NCI-H510A treated with DMSO at 0.1 percent for 48 hours (cell line): ENCODE measurements at regions not wholly inside any gene's neighbourhood (a gene's known extent, or its start where the extent isn't known, plus 50 kb on each side); places are given as distances from the start of the nearest gene placed in this dataset.

Experiments
- DNase-seq: peaks from one replicate; lab custom pipeline; 2025; lab: John Stamatoyannopoulos, UW

DNA sequence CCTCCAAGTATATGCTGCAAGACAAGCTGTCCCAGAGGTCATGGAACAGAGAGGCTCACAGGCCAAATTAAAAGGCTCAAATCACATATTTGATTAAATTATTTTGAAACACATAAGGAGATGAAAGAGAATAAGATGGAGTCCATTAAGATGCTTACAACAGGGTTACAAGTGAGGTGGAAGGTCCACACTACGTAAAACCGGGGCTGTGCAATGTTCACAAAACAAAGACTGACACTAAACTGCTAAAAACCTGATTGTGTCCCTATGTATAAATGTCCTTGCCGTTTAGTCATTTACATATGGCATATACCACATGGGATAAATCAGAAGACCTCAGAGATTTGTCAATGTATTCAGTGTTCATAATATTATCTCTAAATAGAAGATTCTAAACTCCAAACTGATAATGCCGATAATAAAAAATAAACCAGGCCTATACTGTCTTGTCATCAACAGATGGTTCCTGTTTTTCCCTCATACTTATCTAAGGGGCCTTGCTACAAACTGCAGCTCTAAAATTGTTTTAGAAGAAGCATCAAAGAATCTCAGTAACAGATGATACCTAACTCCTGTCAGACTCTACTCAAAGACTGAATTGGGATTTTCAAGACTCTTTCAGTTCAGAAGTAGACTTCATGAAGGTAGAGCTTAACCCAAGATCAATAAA is 51.8 kb upstream of the RIPOR2 start:
- DNase-seq: no peak

DNA sequence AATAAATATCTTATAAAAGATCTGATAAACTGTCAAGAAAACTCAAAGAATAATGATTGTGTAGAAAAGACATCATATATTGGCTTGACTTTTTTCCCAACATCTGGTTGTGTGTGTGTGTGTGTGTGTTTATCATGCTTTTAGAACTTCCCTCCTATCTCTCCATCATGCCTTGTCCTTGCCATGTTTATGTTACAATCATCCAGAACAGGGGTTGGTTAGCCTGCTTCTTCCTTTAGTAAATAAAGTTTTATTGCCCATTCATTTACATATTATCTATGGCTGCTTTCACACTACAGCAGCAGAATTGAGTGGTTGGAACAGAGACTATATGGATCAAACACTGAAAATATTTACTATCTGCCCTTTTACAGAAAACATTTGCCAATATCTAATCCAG is 52.8 kb upstream of the RIPOR2 start:
- DNase-seq: peak; percentile 39

DNA sequence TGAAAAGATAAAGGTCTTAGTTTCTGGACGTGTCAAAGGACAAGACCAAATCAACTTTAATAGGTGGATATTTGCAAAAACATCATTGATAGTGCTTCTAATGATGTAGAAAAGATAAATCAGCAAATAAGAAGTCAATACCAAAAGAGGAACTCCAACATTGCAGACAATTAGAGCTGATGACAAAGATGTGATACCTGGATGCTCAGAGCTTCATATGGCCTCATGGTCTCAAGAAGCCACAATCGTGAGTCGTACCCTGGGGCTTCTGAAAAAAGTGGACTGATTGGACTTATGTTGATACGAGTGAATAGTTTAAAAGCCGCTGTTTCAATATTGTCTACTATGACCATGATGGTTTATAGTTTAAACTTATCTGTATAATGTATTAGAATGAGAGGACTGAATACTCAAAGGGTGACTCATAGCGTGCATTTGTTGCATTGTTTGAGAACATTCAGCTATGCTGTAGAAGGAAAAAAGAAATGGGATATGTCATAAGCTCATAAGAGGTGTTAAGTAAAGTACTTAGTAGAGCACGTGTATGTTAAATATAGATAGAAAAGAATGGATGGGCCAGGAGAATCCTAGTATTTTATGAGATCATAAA is 54.6 kb upstream of the RIPOR2 start:
- no peak for DNase-seq

DNA sequence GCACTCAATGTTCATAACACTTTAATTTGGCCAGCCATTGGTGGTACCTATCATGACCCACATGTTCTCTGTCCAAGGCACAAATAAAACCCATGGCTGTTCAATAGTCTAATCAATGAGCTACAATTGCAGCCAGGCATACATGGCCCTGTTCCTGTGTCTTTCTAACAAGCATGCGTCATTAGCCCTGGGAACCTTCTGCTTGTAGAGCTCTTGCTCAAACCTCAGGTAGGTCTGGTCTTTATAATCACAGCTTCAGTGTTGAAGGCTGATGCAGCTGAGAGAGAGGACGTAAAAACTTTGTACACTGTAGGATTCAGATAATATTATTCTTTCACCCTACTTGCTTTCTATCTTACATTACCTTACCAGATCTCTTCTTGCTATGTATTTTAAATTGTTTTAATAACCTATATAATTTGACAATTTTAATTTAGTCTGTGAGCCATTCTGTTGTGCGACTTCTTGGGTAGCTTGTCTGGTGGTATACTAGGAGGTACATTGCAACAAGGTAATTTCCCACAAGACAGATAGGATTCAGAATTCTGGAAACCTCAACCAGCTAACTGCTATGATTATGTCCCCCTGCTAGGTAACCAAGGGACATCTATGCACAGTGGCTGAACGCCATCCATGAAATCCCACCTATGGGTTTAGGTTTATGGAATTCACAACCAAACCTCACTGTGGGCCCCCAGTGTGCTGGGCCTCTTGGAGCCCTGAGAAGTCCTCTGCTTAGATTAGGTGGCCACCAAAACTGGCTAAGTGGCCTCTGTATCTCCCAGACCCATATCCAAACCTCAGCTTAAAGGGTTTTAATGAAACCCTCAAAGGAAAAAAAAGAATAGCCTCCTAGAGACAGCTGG is 55.4 kb upstream of the RIPOR2 start:
- DNase-seq: no peak

DNA sequence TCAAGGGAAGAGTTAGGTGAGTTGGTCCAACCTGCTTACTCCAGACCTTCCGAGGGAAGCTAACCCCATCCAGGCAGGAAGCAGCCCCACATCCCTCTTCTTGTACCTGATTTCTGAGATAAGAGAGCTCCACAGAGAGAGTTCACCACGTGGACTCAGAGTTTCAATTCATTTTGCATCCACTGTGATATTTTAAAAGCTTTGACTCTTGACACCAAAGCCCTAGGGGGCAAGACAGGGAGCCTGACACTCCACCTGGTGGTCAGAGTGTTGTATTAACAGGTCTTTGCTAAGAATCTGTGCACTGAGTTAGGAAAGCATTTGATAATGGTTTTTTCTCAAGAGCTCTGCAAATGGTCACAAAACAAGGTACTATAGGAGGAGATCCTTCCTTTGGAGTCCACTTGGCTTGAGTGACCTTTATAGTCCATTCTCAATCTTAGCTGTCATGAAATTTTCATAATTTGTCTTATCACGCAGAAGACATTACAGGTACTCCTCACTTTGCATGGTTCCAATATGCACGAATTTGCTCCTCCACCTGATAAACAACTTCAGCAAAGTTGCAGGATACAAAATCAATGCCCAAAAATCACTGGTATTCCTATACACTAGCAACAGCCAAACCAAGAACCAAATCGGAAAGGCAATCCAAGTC is 56.2 kb upstream of the RIPOR2 start:
- DNase-seq: peak; percentile 70

DNA sequence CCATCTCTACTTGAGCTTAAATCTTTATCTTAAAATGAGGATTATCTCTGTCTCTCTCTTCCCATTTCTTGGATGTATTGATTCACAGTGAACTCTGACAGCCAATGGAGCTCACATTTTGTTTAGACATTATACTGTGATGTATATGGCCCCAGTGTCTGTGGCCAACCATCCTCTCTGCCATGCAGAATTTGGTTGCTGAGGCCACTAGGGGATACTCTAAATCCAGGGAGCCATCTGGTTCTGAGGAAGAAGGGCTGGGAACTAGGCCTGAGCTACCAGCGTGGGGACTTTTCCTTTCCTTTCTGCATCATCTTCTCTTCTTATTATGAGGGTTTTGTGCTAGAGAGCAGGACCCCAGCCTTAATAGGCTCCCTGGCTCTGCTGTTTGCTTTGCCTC is 59.1 kb upstream of the RIPOR2 start:
- no peak for DNase-seq

DNA sequence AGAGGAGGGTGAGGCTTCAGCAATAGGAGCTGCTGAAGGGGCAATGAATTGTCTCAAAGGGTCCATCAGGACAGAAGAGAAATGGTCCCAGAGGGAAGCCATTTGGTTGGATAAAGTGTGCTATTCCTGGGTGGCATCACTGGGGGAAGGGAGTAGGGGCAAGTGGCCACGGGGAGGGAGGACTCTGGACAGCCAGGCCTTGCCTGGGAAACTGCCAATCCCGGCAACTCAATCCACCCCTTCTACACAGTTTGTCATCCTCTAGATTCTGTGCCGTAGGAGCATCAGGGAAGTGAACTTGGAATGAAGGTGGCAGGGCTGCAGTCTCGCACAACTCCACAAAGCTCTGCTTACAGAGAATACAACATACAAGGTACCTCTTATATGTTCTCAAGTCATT is 59.5 kb upstream of the RIPOR2 start:
- no peak for DNase-seq

DNA sequence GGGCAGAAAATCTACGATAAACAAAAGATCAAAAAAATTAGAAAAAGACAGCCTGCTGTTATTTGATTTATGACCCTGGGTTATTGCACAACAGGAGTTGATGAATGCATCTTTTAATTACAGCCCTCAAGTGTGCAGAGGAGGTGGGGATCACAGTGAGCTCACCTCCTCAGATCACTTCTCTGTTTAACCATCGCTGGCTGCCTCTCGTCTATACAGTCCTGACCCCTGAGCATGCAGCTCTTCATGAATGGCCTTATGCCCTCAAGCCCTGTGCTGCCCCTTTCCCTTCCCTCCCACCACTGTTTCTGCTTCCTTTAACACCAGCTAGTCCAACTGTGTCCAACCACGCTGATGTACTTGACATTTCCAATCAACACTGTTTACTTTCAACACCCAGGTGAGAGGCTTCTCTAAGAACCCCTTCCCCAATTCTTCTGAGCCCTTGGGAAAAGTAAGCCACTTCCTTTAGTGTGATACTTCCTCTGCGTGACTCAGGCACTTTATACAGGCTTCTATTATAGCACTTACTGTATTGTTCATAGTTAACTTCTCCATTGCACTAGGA is 60.6 kb upstream of the RIPOR2 start:
- DNase-seq: no peak

DNA sequence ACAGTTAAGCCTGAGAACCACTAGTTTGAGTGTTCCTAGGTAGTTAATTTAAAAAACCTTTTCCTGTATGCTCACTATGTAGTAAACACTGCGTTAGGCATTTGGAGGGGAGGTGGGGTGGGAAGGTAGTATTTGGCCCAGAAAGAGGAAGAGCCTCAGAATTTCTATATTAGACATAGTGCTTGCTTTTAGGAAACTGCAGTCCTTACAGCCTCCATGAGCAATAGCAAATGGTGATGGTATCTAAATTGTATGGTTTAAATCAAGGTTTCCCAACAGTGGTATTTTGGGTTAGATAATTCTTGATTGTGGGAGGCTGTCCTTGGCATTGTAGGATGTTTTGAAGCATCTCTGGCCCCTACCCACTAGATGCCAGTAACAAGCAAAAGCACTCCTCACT is 61.5 kb upstream of the RIPOR2 start:
- no peak for DNase-seq

DNA sequence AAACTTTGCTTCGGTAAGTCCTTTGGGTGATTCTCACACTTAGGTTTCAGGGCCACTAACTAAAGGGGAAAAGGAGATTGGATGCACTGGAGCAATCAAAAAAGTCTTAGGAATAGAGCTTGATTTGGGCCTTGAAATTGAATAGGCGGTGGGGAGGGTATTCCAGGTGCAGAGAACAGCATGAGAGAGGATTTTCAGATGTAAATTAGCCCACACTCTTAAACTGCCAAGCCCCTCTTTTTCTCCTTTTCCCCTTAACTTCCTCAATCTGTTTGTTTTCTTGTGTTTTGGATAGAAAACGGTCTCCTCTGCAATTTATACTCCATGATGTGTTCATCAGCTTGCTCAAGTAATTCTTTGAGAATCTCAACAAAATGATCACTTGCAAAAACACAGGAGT is 62.1 kb upstream of the RIPOR2 start:
- no peak for DNase-seq

DNA sequence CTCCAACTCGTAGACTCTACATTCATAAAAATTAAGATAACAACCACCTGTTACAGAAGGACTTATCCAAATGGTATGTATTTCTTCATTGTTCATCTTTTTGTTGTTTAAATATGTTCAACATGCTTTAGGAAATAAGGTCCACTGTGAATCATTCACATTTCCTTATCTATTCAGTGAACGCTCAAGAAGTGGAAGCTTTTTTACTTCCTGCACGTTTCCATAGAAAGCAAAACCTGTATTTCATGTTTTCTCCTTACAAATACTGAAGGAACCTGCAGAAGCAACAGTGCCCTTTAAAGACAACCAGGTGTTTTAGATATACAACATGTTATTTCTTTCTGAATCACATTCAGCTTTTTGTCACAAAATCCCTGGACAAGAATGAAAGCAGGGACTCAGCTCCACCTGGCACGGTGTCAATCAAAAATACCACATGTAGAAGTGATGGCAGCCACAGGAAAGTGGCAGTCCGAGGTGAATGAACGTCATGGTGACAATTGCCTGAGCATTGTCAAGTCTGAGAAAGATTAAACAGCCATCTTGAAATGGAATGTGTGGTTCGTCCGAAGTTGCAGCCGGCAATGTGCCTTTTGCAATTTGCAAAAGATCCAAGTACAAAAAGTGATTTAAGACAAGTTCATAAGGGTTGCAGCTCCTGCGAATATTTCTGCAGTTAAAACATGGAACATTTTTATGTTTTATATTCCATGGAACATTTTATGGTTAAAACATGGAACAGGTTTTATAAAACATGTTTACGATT is 66.7 kb upstream of the RIPOR2 start:
- no peak for DNase-seq

DNA sequence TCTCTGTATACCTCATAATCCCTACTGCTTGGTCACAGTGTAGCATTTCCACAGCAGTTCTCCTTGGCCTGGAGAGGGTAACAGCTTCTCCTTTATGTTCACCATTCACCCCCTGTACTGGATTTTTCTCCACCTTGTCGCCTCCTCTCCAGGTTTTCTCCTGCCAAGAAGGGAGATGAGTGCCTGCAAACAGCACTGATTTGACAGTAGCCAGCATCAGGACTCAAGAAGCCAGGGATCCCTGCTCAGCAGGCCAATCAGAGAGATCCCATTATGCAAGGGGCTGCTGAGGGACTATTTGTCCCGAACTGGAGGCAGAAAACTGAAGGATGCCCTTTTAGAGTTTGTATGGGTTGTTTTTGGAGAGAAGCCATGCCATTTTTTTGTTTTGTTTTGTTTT is 68.6 kb upstream of the RIPOR2 start:
- DNase-seq: no peak

DNA sequence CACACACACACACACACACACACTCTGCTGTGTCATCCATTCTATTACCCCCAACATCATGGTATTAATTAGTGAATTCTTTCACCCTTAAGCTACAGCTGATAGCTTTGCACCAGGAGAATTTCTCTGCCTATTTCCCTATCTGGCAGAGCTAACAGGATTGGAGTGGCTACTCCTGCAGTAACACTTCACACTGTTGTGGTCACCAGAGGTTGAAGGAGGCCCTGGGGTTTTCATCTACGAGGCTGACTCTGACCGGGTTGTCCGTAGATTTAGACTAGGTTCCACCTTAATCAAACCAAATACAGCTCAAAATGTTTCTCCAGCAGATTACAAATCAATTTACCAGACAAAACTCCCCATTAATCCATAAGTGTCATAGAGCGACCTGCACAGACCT is 69.2 kb upstream of the RIPOR2 start:
- DNase-seq: no peak

DNA sequence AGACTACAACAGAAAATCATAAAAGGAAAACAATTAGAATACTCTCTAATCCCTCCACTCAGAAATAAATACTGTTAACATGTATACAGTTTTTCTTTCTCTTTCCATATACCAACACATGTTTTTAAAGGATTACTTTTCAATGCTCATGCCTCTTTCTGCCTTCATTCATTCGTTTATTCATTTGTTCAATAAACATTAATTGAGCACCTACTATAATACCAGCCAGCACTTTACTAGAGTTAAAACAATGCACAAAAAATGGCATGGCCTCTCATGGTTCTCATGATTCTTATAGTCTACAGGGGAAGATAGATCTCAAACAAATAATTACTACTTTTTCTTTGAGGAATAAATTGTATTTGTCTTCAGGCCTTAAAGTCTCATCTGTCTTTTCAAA is 70.3 kb upstream of the RIPOR2 start:
- DNase-seq: no peak

DNA sequence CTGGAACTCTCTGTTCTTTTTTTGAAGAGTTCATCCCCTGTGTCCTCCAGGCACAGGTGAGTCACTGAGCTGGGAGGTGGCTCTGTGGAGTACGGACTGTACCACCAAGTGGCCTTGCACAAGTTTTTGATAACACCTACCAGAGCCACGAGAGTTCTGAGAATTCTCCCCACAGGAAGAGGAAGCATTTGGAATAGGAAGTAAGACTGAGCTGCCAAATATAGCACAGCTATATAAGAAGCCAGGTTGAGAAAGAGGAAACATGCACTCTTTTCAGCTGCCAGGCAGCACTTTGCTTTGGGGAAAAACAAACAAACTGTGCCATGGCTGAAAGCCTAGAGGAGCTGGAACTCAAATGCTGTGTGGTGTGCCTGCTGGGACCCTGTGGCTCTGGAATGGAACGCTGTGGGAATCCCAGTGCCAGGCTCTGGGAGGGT is 70.8 kb upstream of the RIPOR2 start:
- peak; percentile 47 for DNase-seq

DNA sequence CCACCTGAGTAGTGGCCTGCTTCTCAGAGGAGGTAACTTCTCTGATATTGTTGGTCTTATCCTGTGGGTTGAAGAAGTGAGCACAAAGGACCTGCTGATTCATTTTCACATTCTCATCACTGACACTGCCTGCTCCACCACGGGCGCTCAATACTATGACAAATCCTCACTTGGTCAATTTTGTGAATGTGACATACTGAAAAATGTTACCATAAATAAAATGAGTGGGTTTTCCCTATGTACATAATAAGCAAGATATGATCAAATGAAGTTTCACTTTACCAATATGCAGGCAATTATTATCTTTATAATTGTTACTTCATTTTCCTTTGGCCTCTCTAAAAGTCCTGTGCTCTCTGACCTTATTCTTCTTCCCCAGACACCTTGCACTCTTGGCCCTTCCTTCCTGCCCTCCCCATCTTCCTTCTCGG is 71.5 kb upstream of the RIPOR2 start:
- DNase-seq: no peak

DNA sequence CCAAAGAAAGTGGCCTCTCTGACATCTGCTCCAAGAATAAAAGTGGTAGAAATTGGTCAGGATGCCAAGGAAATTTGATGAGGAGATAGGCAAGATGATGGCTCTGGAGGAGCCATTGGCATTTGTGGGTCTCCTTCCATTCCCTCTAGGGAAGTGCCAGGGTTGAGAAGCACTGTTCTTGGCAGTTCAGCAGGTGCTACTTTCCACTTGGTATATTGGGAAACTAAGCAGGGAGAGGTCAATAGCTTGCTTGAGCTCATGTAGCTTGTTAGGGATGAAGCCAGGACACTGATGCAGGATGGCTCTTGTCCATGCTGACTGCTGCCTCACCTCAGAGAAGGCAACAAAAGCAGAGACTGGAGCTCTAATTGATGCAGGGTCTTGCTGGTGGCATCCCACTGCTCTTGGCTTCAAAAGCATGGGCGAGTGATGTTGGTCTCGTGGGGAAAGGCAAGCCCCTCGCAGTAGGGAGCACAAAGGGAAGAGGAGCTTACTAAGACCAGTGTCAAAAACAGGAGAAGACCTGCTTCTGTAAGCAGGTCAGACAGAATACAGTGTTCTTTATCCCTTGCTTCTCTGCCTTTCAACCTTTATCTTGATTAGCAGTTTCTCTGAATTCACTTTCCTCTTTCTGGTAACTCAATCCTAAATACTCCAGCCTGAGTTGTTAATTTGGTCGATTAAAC is 73.1 kb upstream of the RIPOR2 start:
- DNase-seq: no peak

DNA sequence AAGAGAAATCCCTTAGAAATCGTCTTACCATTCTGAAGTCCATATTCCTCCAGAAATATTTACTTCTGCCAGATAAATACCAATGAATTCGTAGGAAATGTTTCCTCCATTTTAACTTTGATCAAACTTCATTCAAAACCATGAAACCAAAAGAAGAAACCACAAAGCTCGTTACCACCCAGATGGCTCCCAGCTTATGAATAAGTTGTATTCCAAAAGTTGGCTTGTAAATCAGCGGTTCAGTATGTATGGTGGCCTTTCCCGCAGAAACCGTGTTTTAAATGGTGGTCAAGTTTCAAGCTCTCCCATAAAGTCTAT is 73.6 kb upstream of the RIPOR2 start:
- DNase-seq: no peak

DNA sequence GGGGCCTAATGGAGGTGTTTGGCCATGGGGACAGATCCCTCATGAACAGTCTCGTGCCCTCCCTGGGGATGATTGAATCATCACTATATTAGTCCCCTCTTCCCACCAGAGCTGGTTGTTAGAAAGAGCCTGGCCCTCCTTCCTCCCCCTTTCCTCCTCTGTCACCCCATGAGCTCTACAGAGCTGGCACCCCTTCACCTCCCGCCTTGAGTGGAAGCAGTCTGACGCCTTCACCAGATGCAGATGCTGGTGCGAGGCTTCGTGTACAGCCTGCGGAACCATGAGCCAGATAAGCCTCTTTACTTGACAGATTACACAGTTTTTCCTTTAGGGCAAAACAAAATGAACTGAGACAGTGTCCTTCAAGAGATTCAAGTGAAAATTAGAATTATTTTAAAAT is 74.4 kb upstream of the RIPOR2 start:
- DNase-seq: no peak

DNA sequence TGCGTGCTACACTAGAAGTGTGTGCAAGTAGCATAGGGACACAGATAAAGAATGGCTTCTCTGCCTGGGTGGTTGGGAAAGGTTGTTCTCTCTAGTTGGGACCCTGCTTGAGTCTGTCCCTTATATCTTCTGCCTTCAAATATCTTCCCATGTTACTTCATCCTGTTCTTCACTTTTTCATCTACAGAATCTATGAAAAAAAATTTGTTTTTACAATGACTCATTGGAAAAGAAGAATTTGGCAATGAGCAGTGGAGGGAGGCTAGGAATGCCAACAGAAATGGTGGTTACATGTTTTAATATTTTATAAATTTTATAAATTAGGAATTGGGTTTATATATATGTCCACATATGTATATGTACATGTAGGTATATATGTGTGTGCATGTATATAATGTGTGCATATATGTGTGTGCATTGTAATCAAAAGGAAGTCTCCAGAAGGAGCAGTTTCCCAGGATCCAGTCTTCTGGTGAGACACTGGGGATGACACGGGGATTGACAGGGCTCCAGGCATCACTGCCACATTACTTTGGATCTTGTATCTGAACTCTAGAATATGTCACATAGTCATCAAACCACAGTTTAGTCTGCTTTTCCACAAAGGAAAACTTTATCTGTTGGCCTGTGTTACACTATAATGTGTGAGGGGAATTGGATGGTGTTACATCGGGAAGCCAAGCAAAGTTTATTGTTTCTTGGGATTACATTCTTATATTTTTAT is 75.3 kb upstream of the RIPOR2 start:
- no peak for DNase-seq
